Esophagus squamous epithelium (tissue), 5 donors: ENCODE measurements at regions not wholly inside any gene's neighbourhood (a gene's known extent, or its start where the extent isn't known, plus 50 kb on each side); places are given as distances from the start of the nearest gene placed in this dataset.

Source experiments
- DNase-seq: peaks from one replicate; lab custom pipeline; 2025; lab: John Stamatoyannopoulos, UW
- H3K27ac ChIP-seq, 4 donors: fragments of 200-600 bp; sonication (generic); one replicate each; pipeline ENCODE4 v1.5.1; 2016 to 2019; ENCODE audit warnings: mild to moderate bottlenecking in 1 of 4
- H3K27me3 ChIP-seq, 4 donors: fragments of 200-600 bp; sonication (generic); 1 replicate in 3 of 4; 2 replicates in 1 of 4; pipeline versions ENCODE4 v1.5.1 to v1.6.0; 2017 to 2021; ENCODE audit warnings: antibody characterized with exemption in 1 of 4
- H3K36me3 ChIP-seq, 3 donors: fragments of 200-600 bp; sonication (generic); one replicate each; pipeline ENCODE4 v1.5.1; 2016 to 2019
- H3K4me1 ChIP-seq, 3 donors: fragments of 200-600 bp; sonication (generic); one replicate each; pipeline ENCODE4 v1.5.1; 2017 to 2019
- H3K4me3 ChIP-seq, 4 donors: fragments of 200-600 bp; sonication (generic); 1 replicate in 3 of 4; 2 replicates in 1 of 4; pipeline ENCODE4 v1.5.1; 2016 to 2019; ENCODE audit warnings: mild to moderate bottlenecking in 2 of 4, moderate library complexity in 1 of 4
- H3K9me3 ChIP-seq, 3 donors: fragments of 200-600 bp; sonication (generic); one replicate each; pipeline ENCODE4 v1.5.1; 2016 to 2019
- CTCF ChIP-seq, 6 experiments: fragments of 450-650 bp in 4 of 6; fragments of 200-600 bp in 2 of 6; sonication (generic) in 2 of 6; IDR thresholded peaks; one replicate each; pipeline ENCODE4 v1.5.1; 2016 to 2019; ENCODE audit warnings: antibody characterized with exemption in 6 of 6, mild to moderate bottlenecking in 4 of 6, moderate library complexity in 4 of 6
- POLR2A ChIP-seq, 4 donors: fragments of 450-650 bp; IDR thresholded peaks; one replicate each; pipeline ENCODE4 v1.6.1; 2017; ENCODE audit warnings: antibody characterized with exemption in 4 of 4, mild to moderate bottlenecking in 4 of 4, moderate library complexity in 3 of 4
- WGBS, 2 donors: methylation state at CpG; one replicate each; pipeline ENCODE4 v1.1.5; 2018; 5-methylcytosine and 5-hydroxymethylcytosine counted together
- intact Hi-C: fragments of 100-400 bp; cut with DNase I; formaldehyde crosslinking; loops from one replicate; pipeline ENCODE4 v1.15.0; 2022
- donor health status: DM: yes; HTN: yes; CAD: no.

- no peaks in the 10 kb centered on the region for H3K36me3 ChIP-seq
- intact Hi-C loops = no loop called here
- DNase-seq = no peak
- H3K27me3 ChIP-seq = no peaks in the 10 kb centered on the region
- 81 to 96% methylated on average over 1 of the region's 1 CpG for WGBS, 2 donors
- no peak overlapping the region for H3K4me3 ChIP-seq
- no peak overlapping the region for H3K27ac ChIP-seq
- no peaks in the 10 kb centered on the region for H3K4me1 ChIP-seq
- TF ChIP-seq POLR2A (IDR thresholded peaks at IDR 0.05) = no peak
- TF ChIP-seq CTCF (IDR thresholded peaks at IDR 0.05) = no peak
- H3K9me3 ChIP-seq = no peaks in the 10 kb centered on the region
These were observed 982.6 kb downstream of the BCL11A start for GRCh38 chr2:59570818-59571217.

- H3K9me3 ChIP-seq = no peaks in the 10 kb centered on the region
- H3K36me3 ChIP-seq = no peaks in the 10 kb centered on the region
- H3K27me3 ChIP-seq = no peaks in the 10 kb centered on the region
- no peak overlapping the region for H3K4me3 ChIP-seq
- WGBS, 2 donors = 38 to 41% methylated on average over 1 of the region's 1 CpG
- no peak for DNase-seq
- no peak for TF ChIP-seq CTCF (IDR thresholded peaks at IDR 0.05)
- TF ChIP-seq POLR2A (IDR thresholded peaks at IDR 0.05) = no peak
- intact Hi-C loops = no loop called here
- no peaks in the 10 kb centered on the region for H3K4me1 ChIP-seq
- H3K27ac ChIP-seq = no peak overlapping the region
These were observed 984.3 kb downstream of the BCL11A start for GRCh38 chr2:59569124-59569523.

- H3K27ac ChIP-seq = no peak overlapping the region
- intact Hi-C loops = no loop called here
- H3K4me3 ChIP-seq = no peak overlapping the region
- no peaks in the 10 kb centered on the region for H3K9me3 ChIP-seq
- no peaks in the 10 kb centered on the region for H3K36me3 ChIP-seq
- WGBS, 2 donors = 43 to 53% methylated on average over 3 of the region's 3 CpGs
- H3K27me3 ChIP-seq = no peaks in the 10 kb centered on the region
- no peak for DNase-seq
- no peak for TF ChIP-seq POLR2A (IDR thresholded peaks at IDR 0.05)
- no peak for TF ChIP-seq CTCF (IDR thresholded peaks at IDR 0.05)
- H3K4me1 ChIP-seq = no peaks in the 10 kb centered on the region
These were observed 985.0 kb downstream of the BCL11A start for GRCh38 chr2:59568461-59568860.

GRCh38 chr2:59567151-59567550, 986.3 kb downstream of the BCL11A start:
- intact Hi-C loops = no loop called here
- WGBS, 2 donors = 53 to 61% methylated on average over 6 of the region's 6 CpGs
- H3K36me3 ChIP-seq = no peaks in the 10 kb centered on the region

GRCh38 chr2:59566739-59567138, 986.7 kb downstream of the BCL11A start:
- Histone ChIP-seq H3K4me3 (no peak overlapping the region), H3K4me1 (no peaks in the 10 kb centered on the region), H3K27me3 (no peaks in the 10 kb centered on the region), H3K9me3 (no peaks in the 10 kb centered on the region), H3K27ac (no peak overlapping the region), H3K36me3 (no peaks in the 10 kb centered on the region)
- DNase-seq = no peak
- WGBS, 2 donors = 61 to 79% methylated on average over 2 of the region's 2 CpGs
- TF ChIP-seq POLR2A (IDR thresholded peaks at IDR 0.05) (no peak), CTCF (IDR thresholded peaks at IDR 0.05) (no peak)
- intact Hi-C loops = no loop called here

More at GRCh38 chr2:59567151-59567550, 986.3 kb downstream of the BCL11A start:
- no peak for DNase-seq
- TF ChIP-seq POLR2A (IDR thresholded peaks at IDR 0.05) (no peak), CTCF (IDR thresholded peaks at IDR 0.05) (no peak)
- Histone ChIP-seq H3K4me3 (no peak overlapping the region), H3K9me3 (no peaks in the 10 kb centered on the region), H3K27me3 (no peaks in the 10 kb centered on the region), H3K4me1 (no peaks in the 10 kb centered on the region), H3K27ac (no peak overlapping the region)
